K562 (cell line): ENCODE measurements at regions not wholly inside any gene's neighbourhood (a gene's known extent, or its start where the extent isn't known, plus 50 kb on each side); places are given as distances from the start of the nearest gene placed in this dataset.

Experiments used
- ATAC-seq: fragments of 200-7000 bp; cut with Tn5 transposase; 3 replicates; pipeline ENCODE4 v1.9.1; 2020; ENCODE audit warnings: moderate library complexity
- BruUV-seq: library from RNA; stranded (reverse); fragments of 400-500 nt; replicated peaks from 2 replicates; lab custom pipeline; 2021; lab: Mats Ljungman, UMichigan
- CTCF ChIA-PET: fragments of 300-600 bp; formaldehyde crosslinking; extraction: SDS; loops from one replicate; lab custom pipeline; 2021; ENCODE audit warnings: low intra/inter-chr PET ratio; lab: Yijun Ruan, JAX
- POLR2A ChIA-PET: fragments of 300-600, 350-650 bp; sonication (Branson Sonifier 250); formaldehyde crosslinking; extraction: SDS; loops from one replicate; lab custom pipeline; 2021; ENCODE audit warnings: antibody characterized with exemption, inconsistent platforms; lab: Yijun Ruan, JAX
- DNase-seq, 4 experiments: peaks; one replicate each; pipeline versions ENCODE4 v3.0.0 to v3.0.0-alpha.2; 2011 to 2018; ENCODE audit warnings: low spot score in 3 of 4, mixed read lengths in 3 of 4; ENCODE audit errors: extremely low read depth in 1 of 4
- FAIRE-seq: peaks from 2 replicates; lab custom pipeline; 2011; peaks lifted over from hg19 to GRCh38; lab: Jason Lieb, UNC
- H2AFZ ChIP-seq: 2 replicates; pipeline ENCODE4 v1.6.0; 2011; ENCODE audit warnings: low read depth, low read length, control low read depth, inconsistent platforms
- H3K27ac ChIP-seq: fragments of 200-600 bp; 3 replicates; pipeline ENCODE4 v1.8.0; 2011; ENCODE audit warnings: low read depth, mild to moderate bottlenecking, control low read depth, inconsistent platforms, low read length, moderate library complexity, mixed read lengths; ENCODE audit errors: extremely low read depth
- H3K27me3 ChIP-seq, 2 experiments: fragments of 300-600 bp in 1 of 2; 2 replicates in 1 of 2; 3 replicates in 1 of 2; pipeline versions ENCODE4 v1.6.0 to v1.8.0; 2011; ENCODE audit warnings: inconsistent platforms in 2 of 2, low read length in 2 of 2, mild to moderate bottlenecking in 1 of 2, mixed read lengths in 1 of 2, moderate library complexity in 1 of 2; ENCODE audit not compliant: control insufficient read depth in 2 of 2, insufficient read depth in 2 of 2
- H3K36me3 ChIP-seq: fragments of 300-600 bp; 3 replicates; pipeline ENCODE4 v1.8.0; 2011; ENCODE audit warnings: mild to moderate bottlenecking, low read length, inconsistent platforms; ENCODE audit not compliant: control insufficient read depth, insufficient read depth
- H3K4me1 ChIP-seq, 2 experiments: fragments of 200-600 bp in 1 of 2; replicated peaks in 1 of 2; 2 replicates in 1 of 2; 3 replicates in 1 of 2; pipeline versions ENCODE4 v1.5.1 to v1.8.0; 2011; ENCODE audit warnings: inconsistent platforms in 2 of 2, low read length in 2 of 2, mild to moderate bottlenecking in 1 of 2, mixed read lengths in 1 of 2, moderate library complexity in 1 of 2; ENCODE audit not compliant: control insufficient read depth in 2 of 2, insufficient read depth in 2 of 2
- H3K4me2 ChIP-seq: 2 replicates; pipeline ENCODE4 v1.6.1; 2011; ENCODE audit warnings: low read length, control low read depth, inconsistent platforms, mixed read lengths; ENCODE audit not compliant: insufficient read depth
- H3K4me3 ChIP-seq: fragments of 200-600 bp; sonication (generic), shearing (Covaris generic); 2 replicates; pipeline ENCODE4 v1.5.1; 2016; ENCODE audit warnings: control low read depth, inconsistent platforms
- H3K79me2 ChIP-seq: fragments of 200-600 bp; 3 replicates; pipeline ENCODE4 v1.8.0; 2011; ENCODE audit warnings: low read length, inconsistent platforms; ENCODE audit not compliant: control insufficient read depth, insufficient read depth
- H3K9ac ChIP-seq, 2 experiments: 2 replicates each; pipeline versions ENCODE4 v1.6.0 to v1.6.1; 2011; ENCODE audit warnings: low read depth in 2 of 2, low read length in 2 of 2, control low read depth in 1 of 2, inconsistent platforms in 1 of 2, mild to moderate bottlenecking in 1 of 2, mixed read lengths in 1 of 2; ENCODE audit not compliant: insufficient read depth in 1 of 2
- H3K9me1 ChIP-seq: one replicate; pipeline ENCODE4 v1.6.0; 2011; ENCODE audit warnings: inconsistent platforms, mild to moderate bottlenecking, low read length, moderate library complexity; ENCODE audit not compliant: control insufficient read depth, insufficient read depth
- H3K9me3 ChIP-seq: replicated peaks from 2 replicates; pipeline ENCODE4 v1.5.1; 2011; ENCODE audit warnings: low read depth, low read length, inconsistent platforms; ENCODE audit not compliant: control insufficient read depth, insufficient read depth
- H4K20me1 ChIP-seq: replicated peaks from 2 replicates; pipeline ENCODE4 v1.6.1; 2011; ENCODE audit warnings: low read length, inconsistent platforms, mixed read lengths; ENCODE audit not compliant: control insufficient read depth, insufficient read depth
- GATAD2A ChIP-seq: fragments of 450-650 bp; IDR thresholded peaks from 2 replicates; pipeline ENCODE4 v1.6.1; 2017
- JUND ChIP-seq, 2 experiments: IDR thresholded peaks; 2 replicates in 1 of 2; 3 replicates in 1 of 2; pipeline ENCODE4 v1.6.1; 2011; ENCODE audit warnings: borderline replicate concordance in 2 of 2, low read depth in 2 of 2, low read length in 2 of 2, improper control_type of control experiment in 1 of 2, missing biosample characterization in 1 of 2, missing genetic modification characterization in 1 of 2, missing genetic modification reagents in 1 of 2
- MNT ChIP-seq, 2 experiments: fragments of 450-650 bp; conservative IDR thresholded peaks; 2 replicates each; pipeline ENCODE4 v1.6.1; 2017; ENCODE audit warnings: mild to moderate bottlenecking in 2 of 2, moderate library complexity in 2 of 2
- NELFE ChIP-seq: IDR thresholded peaks from 2 replicates; pipeline ENCODE4 v1.6.1; 2011; ENCODE audit warnings: mild to moderate bottlenecking; ENCODE audit not compliant: insufficient read depth, insufficient read length
- RB1 ChIP-seq: fragments of 450-650 bp; IDR thresholded peaks from 2 replicates; pipeline ENCODE4 v1.6.1; 2017; ENCODE audit warnings: low read depth, mild to moderate bottlenecking
- RBM14 ChIP-seq: fragments of 200-400 bp; formaldehyde crosslinking; IDR thresholded peaks from 2 replicates; pipeline ENCODE4 v1.6.1; 2018; ENCODE audit warnings: low read depth, mild to moderate bottlenecking, low read length, moderate library complexity, borderline replicate concordance; ENCODE audit not compliant: insufficient read depth
- SRSF1 ChIP-seq: fragments of 200-400 bp; formaldehyde crosslinking; IDR thresholded peaks from 2 replicates; pipeline ENCODE4 v1.6.1; 2017; ENCODE audit warnings: mild to moderate bottlenecking, low read depth, low read length, moderate library complexity
- TCF7L2 ChIP-seq: fragments of 150-350 bp; IDR thresholded peaks from 2 replicates; pipeline ENCODE4 v1.6.1; 2016; ENCODE audit warnings: low read depth, mild to moderate bottlenecking, low read length, moderate library complexity
- ZNF184 ChIP-seq: sonication (generic); formaldehyde crosslinking; IDR thresholded peaks from 2 replicates; pipeline ENCODE4 v1.5.0; 2020; ENCODE audit warnings: missing genetic modification reagents
- ZNF584 ChIP-seq: fragments of 200-800 bp; sonication (Bioruptor generic); IDR thresholded peaks from 2 replicates; pipeline ENCODE4 v1.6.1; 2016; ENCODE audit warnings: low read depth, mild to moderate bottlenecking, missing genetic modification characterization, missing compliant biosample characterization
- ZNF668 ChIP-seq: fragments of 250-450 bp; sonication (Bioruptor Pico); IDR thresholded peaks from 2 replicates; pipeline ENCODE4 v1.8.0; 2022; ENCODE audit warnings: mild to moderate bottlenecking, inconsistent platforms
- WGBS: fragments of 100-300 bp; shearing (Covaris generic); methylation state at CpG from one replicate; pipeline ENCODE4 v1.1.6; 2016; ENCODE audit warnings: low coverage, mixed read lengths; ENCODE audit not compliant: insufficient coverage; ENCODE audit errors: missing lambda C conversion rate; 5-methylcytosine and 5-hydroxymethylcytosine counted together
- in situ Hi-C: fragments of 300-500 bp; cut with MboI; formaldehyde crosslinking; loops from 4 replicates; pipeline ENCODE4 v1.15.0; 2018; ENCODE audit warnings: inconsistent platforms, mixed read lengths
- intact Hi-C: fragments of 100-400 bp; cut with micrococcal nuclease; formaldehyde crosslinking; loops from 2 replicates; pipeline ENCODE4 v1.14.2; 2022
- TF ChIP-seq, protein P1 (sequence below): fragments of 250-450 bp; sonication (Bioruptor Pico); IDR thresholded peaks from 2 replicates; pipeline ENCODE4 v1.8.0; 2022; ENCODE audit warnings: inconsistent platforms
- TF ChIP-seq, protein P2 (sequence below): sonication (generic); formaldehyde crosslinking; IDR thresholded peaks from 2 replicates; pipeline ENCODE4 v1.9.0; 2022; ENCODE audit warnings: mild to moderate bottlenecking, missing genetic modification reagents

GRCh38 chr12:40171501-40171900 is 53.3 kb upstream of the LRRK2 start (continued):
- TF ChIP-seq, protein P1, sequence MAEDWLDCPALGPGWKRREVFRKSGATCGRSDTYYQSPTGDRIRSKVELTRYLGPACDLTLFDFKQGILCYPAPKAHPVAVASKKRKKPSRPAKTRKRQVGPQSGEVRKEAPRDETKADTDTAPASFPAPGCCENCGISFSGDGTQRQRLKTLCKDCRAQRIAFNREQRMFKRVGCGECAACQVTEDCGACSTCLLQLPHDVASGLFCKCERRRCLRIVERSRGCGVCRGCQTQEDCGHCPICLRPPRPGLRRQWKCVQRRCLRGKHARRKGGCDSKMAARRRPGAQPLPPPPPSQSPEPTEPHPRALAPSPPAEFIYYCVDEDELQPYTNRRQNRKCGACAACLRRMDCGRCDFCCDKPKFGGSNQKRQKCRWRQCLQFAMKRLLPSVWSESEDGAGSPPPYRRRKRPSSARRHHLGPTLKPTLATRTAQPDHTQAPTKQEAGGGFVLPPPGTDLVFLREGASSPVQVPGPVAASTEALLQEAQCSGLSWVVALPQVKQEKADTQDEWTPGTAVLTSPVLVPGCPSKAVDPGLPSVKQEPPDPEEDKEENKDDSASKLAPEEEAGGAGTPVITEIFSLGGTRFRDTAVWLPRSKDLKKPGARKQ (CRISPR knock-in tag), result no peak
- TF ChIP-seq NELFE, result no peak
- TF ChIP-seq, all 486 proteins: peak for 0

DNA sequence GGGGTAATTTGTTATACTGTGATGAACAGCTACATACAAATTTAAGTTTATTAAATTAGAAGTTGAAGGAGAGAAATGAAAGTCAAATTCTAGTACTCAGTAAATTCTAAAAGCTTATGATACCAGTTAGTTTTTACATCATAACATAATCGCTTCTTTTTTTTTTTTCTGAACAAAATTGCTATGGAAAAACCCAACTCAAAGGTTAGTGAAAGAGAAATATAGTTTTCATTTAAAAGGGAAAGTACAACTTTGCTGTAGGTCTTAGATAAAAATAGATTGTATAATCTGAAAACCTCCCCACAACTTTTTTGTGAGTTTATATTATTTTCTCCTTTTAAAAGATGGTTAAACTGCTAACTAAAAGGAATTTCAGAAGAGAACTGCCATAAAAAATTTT is 53.7 kb upstream of the LRRK2 start:
- POLR2A ChIA-PET, result interaction anchor here (0.6 kb wide), 1 partner anchor 327 kb away, joined by 3 read pairs; no protein-coding TSS in a partner anchor
- Histone ChIP-seq H3K4me2 (no peak overlapping the region), H4K20me1 (no peaks in the 10 kb centered on the region), H3K27ac (no peak overlapping the region), H3K27me3 (no peaks in the 10 kb centered on the region), H3K9me3 (no peaks in the 10 kb centered on the region)
- no peak for DNase-seq
- no peak for ATAC-seq
- CTCF ChIA-PET, result no interaction called here
- TF ChIP-seq RBM14 (no peak), ZNF184 (CRISPR knock-in tag) (no peak), MNT (conservative IDR thresholded peaks at IDR 0.05) (no peak), JUND (IDR thresholded peaks at IDR 0.05; ENCODE audit: borderline replicate concordance, low read depth, low read length) (no peak), JUND (tag; IDR thresholded peaks at IDR 0.05; ENCODE audit: borderline replicate concordance, low read depth, low read length) (no peak), SRSF1 (no peak), GATAD2A (no peak), ZNF584 (no peak), TCF7L2 (no peak), ZNF668 (CRISPR knock-in tag) (no peak), RB1 (no peak)
- TF ChIP-seq, protein P2, sequence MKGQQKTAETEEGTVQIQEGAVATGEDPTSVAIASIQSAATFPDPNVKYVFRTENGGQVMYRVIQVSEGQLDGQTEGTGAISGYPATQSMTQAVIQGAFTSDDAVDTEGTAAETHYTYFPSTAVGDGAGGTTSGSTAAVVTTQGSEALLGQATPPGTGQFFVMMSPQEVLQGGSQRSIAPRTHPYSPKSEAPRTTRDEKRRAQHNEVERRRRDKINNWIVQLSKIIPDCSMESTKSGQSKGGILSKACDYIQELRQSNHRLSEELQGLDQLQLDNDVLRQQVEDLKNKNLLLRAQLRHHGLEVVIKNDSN (CRISPR knock-in tag), result no peak
- TF ChIP-seq, all 486 proteins: peak for 0
- Histone ChIP-seq H3K79me2 (no peaks in the 10 kb centered on the region), H3K9me1 (no peaks in the 10 kb centered on the region), H3K36me3 (no peaks in the 10 kb centered on the region), H3K9ac (no peak overlapping the region), H3K4me3 (no peak overlapping the region), H2AFZ (no peak overlapping the region), H3K4me1 (no peaks in the 10 kb centered on the region)
- no TSS peak for BruUV-seq
- intact Hi-C loops, result no loop called here
- no peak for FAIRE-seq
- in situ Hi-C loops, result loop anchor here (25.0 kb wide), 1 partner anchor 741 kb away; no protein-coding TSS in a partner anchor
- 8% methylated on average over 1 of the region's 1 CpG for WGBS
